ENCODE measurements at regions not wholly inside any gene's neighbourhood (a gene's known extent, or its start where the extent isn't known, plus 50 kb on each side); places are given as distances from the start of the nearest gene placed in this dataset.

- no peak overlapping the region for H3K27ac ChIP-seq (ENCODE audit: low read depth, low read length)
- DNase-seq (ENCODE audit: low read depth in 1 of 2, low spot score in 2 of 2), result peak in 1 of 2 experiments; percentile 27
- H2AFZ ChIP-seq (ENCODE audit: low read length), result no peak overlapping the region
- TF ChIP-seq SAP30 (IDR thresholded peaks at IDR 0.05; ENCODE audit: insufficient read depth, insufficient replicate concordance, low read length) (no peak), HDAC6 (IDR thresholded peaks at IDR 0.05; ENCODE audit: low read depth, low read length) (no peak), KDM4A (IDR thresholded peaks at IDR 0.05; ENCODE audit: low read depth, low read length, severe bottlenecking) (no peak), TEAD4 (IDR thresholded peaks at IDR 0.05; ENCODE audit: low read depth, low read length) (no peak), KDM1A (IDR thresholded peaks at IDR 0.05; ENCODE audit: borderline replicate concordance, low read length) (no peak), SP1 (IDR thresholded peaks at IDR 0.05; ENCODE audit: low read depth, low read length) (no peak), SIRT6 (IDR thresholded peaks at IDR 0.05; ENCODE audit: low read length) (no peak), JUN (IDR thresholded peaks at IDR 0.05; ENCODE audit: low read depth, low read length) (no peak), CTCF (IDR thresholded peaks at IDR 0.05; ENCODE audit: control extremely low read depth in 1 of 3, insufficient read depth in 1 of 3, low read depth in 1 of 3, low read length in 3 of 3) (no peak), PHF8 (conservative IDR thresholded peaks at IDR 0.05; ENCODE audit: low read depth, low read length) (no peak)
Measured at GRCh38 chr16:47847220-47847970, 308.4 kb downstream of the ABCC12 start.

More at GRCh38 chr16:47847220-47847970, 308.4 kb downstream of the ABCC12 start:
- peaks cover 0 to 7% (median 5%) of the 10 kb centered on the region in 4 experiments; a peak in 4 of 7 replicates for H3K27me3 ChIP-seq (replicated peaks in 1 of 4; ENCODE audit: control insufficient read depth in 3 of 4, extremely low read depth in 1 of 4, insufficient read depth in 3 of 4, low read length in 3 of 4)
- H4K5ac ChIP-seq (ENCODE audit: insufficient read length, low read depth, low read length), result no peak overlapping the region
- no peak overlapping the region for H3K14ac ChIP-seq (ENCODE audit: insufficient read length)
- no peak overlapping the region for H3K56ac ChIP-seq (replicated peaks; ENCODE audit: insufficient read length, low read depth, low read length)
- H2BK120ac ChIP-seq (replicated peaks; ENCODE audit: low read depth, low read length), result no peak overlapping the region
- FAIRE-seq, result no peak
- H3K23ac ChIP-seq (ENCODE audit: insufficient read length), result no peak overlapping the region
- H3K79me2 ChIP-seq (ENCODE audit: control insufficient read depth in 1 of 2, insufficient read depth in 2 of 2, low read length in 2 of 2), result no peaks in the 10 kb centered on the region
- no peak overlapping the region for H3K4me3 ChIP-seq (ENCODE audit: extremely low read depth in 1 of 4, insufficient read depth in 2 of 4, low read depth in 3 of 4, low read length in 4 of 4)
- no peaks in the 10 kb centered on the region; a peak in 1 of 4 replicates for H3K9me3 ChIP-seq (ENCODE audit: insufficient read depth in 2 of 2, low read depth in 1 of 2, low read length in 1 of 2)
- no peak overlapping the region for H2BK15ac ChIP-seq (ENCODE audit: low read length)
- no peaks in the 10 kb centered on the region for H3K23me2 ChIP-seq (ENCODE audit: low read depth, low read length)
- peak overlapping the region in 1 of 2 experiments; percentile 2; a peak in 2 of 4 replicates for H3K4me2 ChIP-seq (ENCODE audit: insufficient read depth in 1 of 2, low read depth in 2 of 2, low read length in 2 of 2)
- no peak overlapping the region for H3K9ac ChIP-seq (replicated peaks in 1 of 4; ENCODE audit: extremely low read depth in 1 of 4, low read depth in 3 of 4, low read length in 3 of 4)
- CTCF ChIA-PET (ENCODE audit: partially characterized antibody), result interaction anchor here (0.5 to 1.5 kb wide), 3 partner anchors 26 to 706 kb away, joined by 4 read pairs; no protein-coding TSS in a partner anchor
- H3K4me1 ChIP-seq (replicated peaks in 1 of 4; ENCODE audit: control insufficient read depth in 3 of 4, insufficient read depth in 4 of 4, low read length in 3 of 4), result peaks cover 0 to 10% (median 6%) of the 10 kb centered on the region in 4 experiments; a peak in 4 of 7 replicates
- no peaks in the 10 kb centered on the region for H3K36me3 ChIP-seq (ENCODE audit: control insufficient read depth in 2 of 4, insufficient read depth in 4 of 4, low read length in 3 of 4)
- H2BK5ac ChIP-seq (ENCODE audit: low read depth, low read length), result no peak overlapping the region
- no peak overlapping the region for H4K91ac ChIP-seq (replicated peaks; ENCODE audit: insufficient read length, low read length)
- no peaks in the 10 kb centered on the region for H3K79me1 ChIP-seq (ENCODE audit: low read depth, low read length)
- no peak overlapping the region for H2BK12ac ChIP-seq (ENCODE audit: low read depth, low read length)
- H2BK20ac ChIP-seq (ENCODE audit: low read length), result no peak overlapping the region
- POLR2A ChIA-PET (ENCODE audit: partially characterized antibody), result no interaction called here
- H4K8ac ChIP-seq (ENCODE audit: extremely low read depth, insufficient read depth, low read length), result no peak overlapping the region
- no peak overlapping the region for H3K4ac ChIP-seq (replicated peaks; ENCODE audit: insufficient read length, low read depth, low read length)
- no peak overlapping the region for H2AK5ac ChIP-seq (ENCODE audit: low read depth, low read length)
- 93% methylated on average over 6 of the region's 6 CpGs; no CpG with 5 or more reads in 1 of the 2 experiments for WGBS, 2 experiments (ENCODE audit: extremely low coverage in 1 of 2, insufficient coverage in 1 of 2, insufficient read length in 1 of 2, insufficient replicate concordance in 2 of 2, low coverage in 1 of 2, low lambda C conversion rate in 2 of 2, missing lambda C conversion rate in 1 of 2)
- H3K18ac ChIP-seq (ENCODE audit: extremely low read depth, low read length), result no peak overlapping the region
- no peaks in the 10 kb centered on the region for H4K20me1 ChIP-seq (replicated peaks in 1 of 2; ENCODE audit: control insufficient read depth in 1 of 2, insufficient read depth in 2 of 2, low read length in 2 of 2)
